Body of pancreas (tissue), 4 donors: ENCODE measurements at regions not wholly inside any gene's neighbourhood (a gene's known extent, or its start where the extent isn't known, plus 50 kb on each side); places are given as distances from the start of the nearest gene placed in this dataset.

ENCODE experiments used
- CTCF ChIP-seq, 7 experiments: fragments of 450-650 bp in 4 of 7; fragments of 200-600 bp in 3 of 7; sonication (generic) in 3 of 7; IDR thresholded peaks; one replicate each; pipeline ENCODE4 v1.5.1; 2016 to 2019; ENCODE audit warnings: antibody characterized with exemption in 7 of 7
- POLR2A ChIP-seq, 3 donors: fragments of 450-650 bp; IDR thresholded peaks; one replicate each; pipeline ENCODE4 v1.6.1; 2016; ENCODE audit warnings: antibody characterized with exemption in 3 of 3, mild to moderate bottlenecking in 2 of 3

- TF ChIP-seq CTCF (IDR thresholded peaks at IDR 0.05), result no peak
- no peak for TF ChIP-seq POLR2A (IDR thresholded peaks at IDR 0.05)
Observed at GRCh38 chr10:9147475-9147874, 1093.0 kb downstream of the GATA3 start.
